GM20000 (cell line): ENCODE measurements at regions not wholly inside any gene's neighbourhood (a gene's known extent, or its start where the extent isn't known, plus 50 kb on each side); places are given as distances from the start of the nearest gene placed in this dataset.

Experiments used
- DNase-seq: peaks from one replicate; pipeline ENCODE4 v3.0.0; 2012; ENCODE audit warnings: low spot score
- CTCF ChIP-seq: IDR thresholded peaks from 2 replicates; pipeline ENCODE4 v1.5.1; 2012; ENCODE audit warnings: mild to moderate bottlenecking, control low read depth; ENCODE audit errors: extremely low read depth, missing control alignments

DNA sequence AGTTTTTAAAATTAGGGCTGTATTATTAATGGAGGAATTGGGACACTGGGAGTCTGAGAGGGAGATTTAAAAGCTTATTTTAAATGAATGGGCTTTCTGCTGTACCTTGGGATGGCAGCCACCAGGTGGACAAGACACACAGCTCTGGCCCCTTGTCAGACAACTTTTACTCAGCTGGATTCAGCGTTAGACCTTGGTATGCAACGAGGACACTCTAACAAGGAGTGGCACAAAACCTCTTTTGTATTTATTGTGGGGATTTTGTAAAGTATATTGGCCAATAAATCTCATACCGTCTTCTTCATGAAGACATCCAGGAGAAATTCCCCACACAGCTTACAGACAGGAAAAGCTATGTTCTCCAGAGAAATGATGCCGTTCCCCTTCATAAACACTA is 105.7 kb downstream of the LCA5 start:
- no peak for DNase-seq
- no peak for TF ChIP-seq CTCF

DNA sequence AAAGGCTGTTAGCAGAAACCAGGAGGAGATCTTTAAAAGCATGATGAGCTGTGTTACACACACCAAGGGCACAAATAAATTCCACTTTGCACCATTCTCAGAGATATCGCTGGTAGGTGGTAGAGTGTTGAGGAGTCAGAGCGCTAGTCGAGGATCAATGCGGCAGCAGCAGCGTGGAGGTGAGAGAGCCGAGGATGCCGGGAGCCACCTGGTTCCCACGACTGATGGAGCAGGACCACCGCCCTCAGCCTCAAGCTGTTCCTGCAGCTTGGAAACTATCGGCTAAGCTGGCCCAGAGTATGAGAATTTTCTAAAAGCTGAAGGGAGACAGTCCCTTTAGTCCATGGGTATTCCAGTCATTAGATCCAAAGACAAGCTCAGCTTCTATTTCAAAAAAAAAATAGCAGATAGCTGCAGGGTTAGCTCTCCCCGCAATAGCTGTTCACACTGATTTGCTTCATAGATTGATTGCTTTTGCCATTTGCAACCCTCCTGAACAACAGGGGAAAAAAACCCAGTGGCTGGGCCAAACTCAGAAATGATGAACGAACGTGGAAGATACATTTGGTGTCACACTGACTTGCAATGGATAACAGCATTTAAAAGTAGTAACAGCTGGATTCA is 106.2 kb downstream of the LCA5 start:
- no peak for TF ChIP-seq CTCF
- DNase-seq: no peak

GRCh38 chr6:79427721-79428120 is 109.5 kb downstream of the LCA5 start:
- TF ChIP-seq CTCF: no peak
- no peak for DNase-seq

- TF ChIP-seq CTCF: no peak
- no peak for DNase-seq
Measured at GRCh38 chr6:79426625-79427278, 110.5 kb downstream of the LCA5 start.

DNA sequence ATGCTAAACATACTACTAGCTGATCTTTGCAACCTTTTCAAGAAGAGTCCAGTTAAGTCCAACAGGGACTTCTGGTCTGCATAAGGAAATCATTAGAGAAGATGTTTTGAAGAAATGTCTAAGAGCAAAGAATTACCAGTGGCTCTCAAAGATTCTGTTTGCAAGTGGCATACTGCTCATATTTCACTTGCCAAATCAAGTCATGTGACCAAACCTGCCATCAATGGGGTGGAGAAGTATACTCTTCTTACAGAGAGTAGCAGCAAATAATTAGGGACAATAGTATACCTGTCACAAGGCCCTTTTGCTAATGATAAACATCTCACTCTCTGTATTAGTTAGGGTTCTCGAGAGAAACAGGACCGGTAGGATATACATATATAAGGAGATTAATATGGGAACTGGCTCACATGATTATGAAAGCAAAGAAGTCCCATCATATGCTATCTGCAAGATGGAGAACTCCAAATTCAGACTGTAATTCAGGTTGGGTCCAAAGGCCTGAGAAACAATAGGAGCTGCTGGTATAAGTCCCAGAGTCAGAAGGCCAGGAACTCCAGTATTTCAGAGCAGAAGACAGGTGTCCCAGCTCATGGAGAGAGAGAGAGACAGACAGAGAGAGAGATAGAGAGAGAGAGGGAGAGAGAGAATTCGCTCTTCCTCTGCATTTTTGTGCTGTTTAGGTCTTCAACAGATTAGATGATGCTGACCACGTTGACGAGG is 111.5 kb downstream of the LCA5 start:
- no peak for DNase-seq

DNA sequence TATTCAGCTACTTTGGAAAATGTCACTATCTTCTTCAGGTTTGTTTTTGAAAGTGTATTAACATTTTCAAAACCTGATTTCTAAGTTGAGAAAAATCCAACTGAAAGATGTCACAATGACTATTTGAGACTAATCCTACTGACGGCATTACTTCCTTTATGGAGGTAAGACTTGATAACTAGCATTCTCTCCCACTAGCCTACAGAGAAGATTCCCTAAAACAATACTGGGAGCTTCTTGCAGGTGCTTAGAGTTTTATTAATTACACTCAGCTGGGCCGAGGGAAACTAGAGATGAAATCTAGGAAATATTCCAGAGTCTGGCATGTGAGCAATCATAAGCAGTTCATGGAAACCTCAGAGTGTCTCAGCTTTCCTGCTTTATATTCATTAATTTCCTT is 114.0 kb downstream of the LCA5 start:
- TF ChIP-seq CTCF: no peak
- no peak for DNase-seq

More for the DNA sequence above, 111.5 kb downstream of the LCA5 start:
- TF ChIP-seq CTCF: no peak

- TF ChIP-seq CTCF: no peak
- no peak for DNase-seq
Measured at GRCh38 chr6:79422666-79423065, 114.6 kb downstream of the LCA5 start.
